Adipose tissue (tissue), 3 donors: ENCODE measurements at regions not wholly inside any gene's neighbourhood (a gene's known extent, or its start where the extent isn't known, plus 50 kb on each side); places are given as distances from the start of the nearest gene placed in this dataset.

Experiments
- H3K27ac ChIP-seq: one replicate; pipeline ENCODE4 v1.5.1; 2013; ENCODE audit warnings: low read depth, low read length
- WGBS, 3 donors: extraction: QIAGEN DNeasy Blood & Tissue Kit; methylation state at CpG; one replicate each; pipeline ENCODE4 v1.1.7; 2013; 5-methylcytosine and 5-hydroxymethylcytosine counted together
- donor health status: healthy with polysubstance abuse.
- donor health status: Bipolar disorder and iron deficiency.
- donor health status: healthy.

- no peak overlapping the region for H3K27ac ChIP-seq
- WGBS, 3 donors, result 26 to 68% (median 52%) methylated on average over 2 of the region's 2 CpGs
Observed at GRCh38 chr12:93176610-93177126, 201.1 kb upstream of the NUDT4 start.

GRCh38 chr12:93177208-93178153 is 200.2 kb upstream of the NUDT4 start:
- H3K27ac ChIP-seq, result no peak overlapping the region
- 71 to 90% (median 89%) methylated on average over 9 of the region's 9 CpGs for WGBS, 3 donors

- WGBS, 3 donors, result 76 to 83% (median 82%) methylated on average over 4 of the region's 4 CpGs
- no peak overlapping the region for H3K27ac ChIP-seq
Observed at GRCh38 chr12:93178154-93178878, 199.4 kb upstream of the NUDT4 start.

GRCh38 chr12:93179792-93180191 is 197.9 kb upstream of the NUDT4 start:
- H3K27ac ChIP-seq, result no peak overlapping the region
- 82 to 92% (median 92%) methylated on average over 6 of the region's 6 CpGs for WGBS, 3 donors

- WGBS, 3 donors, result 91 to 100% (median 98%) methylated on average over 2 of the region's 2 CpGs
- no peak overlapping the region for H3K27ac ChIP-seq
Observed at GRCh38 chr12:93180566-93180965, 197.2 kb upstream of the NUDT4 start.

- no peak overlapping the region for H3K27ac ChIP-seq
- WGBS, 3 donors, result 62 to 68% (median 67%) methylated on average over 4 of the region's 4 CpGs
Observed at GRCh38 chr12:93181409-93181965, 196.2 kb upstream of the NUDT4 start.

GRCh38 chr12:93183940-93184671 is 193.6 kb upstream of the NUDT4 start:
- 27 to 62% (median 35%) methylated on average over 5 of the region's 5 CpGs for WGBS, 3 donors
- H3K27ac ChIP-seq, result peak overlapping the region; percentile 10

GRCh38 chr12:93184672-93185368 is 192.9 kb upstream of the NUDT4 start:
- WGBS, 3 donors, result 52 to 78% (median 59%) methylated on average over 3 of the region's 3 CpGs

GRCh38 chr12:93185369-93185741 is 192.4 kb upstream of the NUDT4 start:
- H3K27ac ChIP-seq, result no peak overlapping the region
- 74 to 87% (median 75%) methylated on average over 2 of the region's 2 CpGs for WGBS, 3 donors

More at GRCh38 chr12:93184672-93185368, 192.9 kb upstream of the NUDT4 start:
- H3K27ac ChIP-seq, result no peak overlapping the region

GRCh38 chr12:93186131-93186530 is 191.6 kb upstream of the NUDT4 start:
- 69 to 91% (median 72%) methylated on average over 2 of the region's 2 CpGs for WGBS, 3 donors
- no peak overlapping the region for H3K27ac ChIP-seq

GRCh38 chr12:93186621-93187020 is 191.1 kb upstream of the NUDT4 start:
- no peak overlapping the region for H3K27ac ChIP-seq

GRCh38 chr12:93191423-93191822 is 186.3 kb upstream of the NUDT4 start:
- no peak overlapping the region for H3K27ac ChIP-seq
- WGBS, 3 donors, result 37 to 63% (median 49%) methylated on average over 2 of the region's 2 CpGs

More at GRCh38 chr12:93186621-93187020, 191.1 kb upstream of the NUDT4 start:
- 66 to 95% (median 93%) methylated on average over 2 of the region's 2 CpGs for WGBS, 3 donors

GRCh38 chr12:93191956-93192355 is 185.8 kb upstream of the NUDT4 start:
- WGBS, 3 donors, result 61 to 74% (median 70%) methylated on average over 8 of the region's 8 CpGs
- H3K27ac ChIP-seq, result no peak overlapping the region

- H3K27ac ChIP-seq, result no peak overlapping the region
- 97 to 100% (median 100%) methylated on average over 1 of the region's 1 CpG for WGBS, 3 donors
Observed at GRCh38 chr12:93192878-93193277, 184.8 kb upstream of the NUDT4 start.

GRCh38 chr12:93195511-93195910 is 182.2 kb upstream of the NUDT4 start:
- WGBS, 3 donors, result 71 to 81% (median 79%) methylated on average over 4 of the region's 4 CpGs
- no peak overlapping the region for H3K27ac ChIP-seq

GRCh38 chr12:93197067-93197593 is 180.6 kb upstream of the NUDT4 start:
- WGBS, 3 donors, result 74 to 88% (median 86%) methylated on average over 1 of the region's 1 CpG
- no peak overlapping the region for H3K27ac ChIP-seq

- 71 to 80% (median 75%) methylated on average over 4 of the region's 4 CpGs for WGBS, 3 donors
- H3K27ac ChIP-seq, result no peak overlapping the region
Observed at GRCh38 chr12:93198086-93198485, 179.6 kb upstream of the NUDT4 start.
